Transverse colon (tissue), 4 donors: ENCODE measurements at regions not wholly inside any gene's neighbourhood (a gene's known extent, or its start where the extent isn't known, plus 50 kb on each side); places are given as distances from the start of the nearest gene placed in this dataset.

ENCODE experiments used
- DNase-seq: peaks from one replicate; pipeline ENCODE4 v3.0.0-alpha.2; 2019
- H3K27ac ChIP-seq, 4 donors: fragments of 200-600 bp; sonication (generic); 2 replicates each; pipeline ENCODE4 v1.5.1; 2016 to 2018; ENCODE audit warnings: inconsistent platforms in 4 of 4
- H3K27me3 ChIP-seq: fragments of 200-600 bp; sonication (generic); 2 replicates; pipeline ENCODE4 v1.5.1; 2017; ENCODE audit warnings: inconsistent platforms
- H3K36me3 ChIP-seq, 4 donors: fragments of 200-600 bp; sonication (generic); 2 replicates each; pipeline ENCODE4 v1.5.1; 2017 to 2019; ENCODE audit warnings: inconsistent platforms in 4 of 4
- H3K4me1 ChIP-seq, 4 donors: fragments of 200-600 bp; sonication (generic); 2 replicates each; pipeline ENCODE4 v1.5.1; 2017 to 2020; ENCODE audit warnings: inconsistent platforms in 4 of 4
- H3K4me3 ChIP-seq, 4 donors: fragments of 200-600 bp; sonication (generic); 1 replicate in 1 of 4; 2 replicates in 3 of 4; pipeline versions ENCODE4 v1.5.1 to v1.6.1; 2017 to 2019; ENCODE audit warnings: inconsistent platforms in 4 of 4
- H3K9me3 ChIP-seq, 2 donors: fragments of 200-600 bp; sonication (generic); 2 replicates each; pipeline ENCODE4 v1.5.1; 2017 to 2019; ENCODE audit warnings: inconsistent platforms in 2 of 2
- EP300 ChIP-seq: sonication (generic); formaldehyde crosslinking; IDR thresholded peaks from one replicate; pipeline ENCODE4 v1.6.1; 2017; ENCODE audit warnings: antibody characterized with exemption, low read depth
- POLR2A ChIP-seq: fragments of 450-650 bp; IDR thresholded peaks from one replicate; pipeline ENCODE4 v1.6.1; 2016; ENCODE audit warnings: antibody characterized with exemption, mild to moderate bottlenecking, moderate library complexity
- POLR2AphosphoS5 ChIP-seq, 3 donors: sonication (generic); formaldehyde crosslinking; IDR thresholded peaks; one replicate each; pipeline ENCODE4 v1.6.1; 2016; ENCODE audit warnings: antibody characterized with exemption in 3 of 3
- WGBS, 2 donors: methylation state at CpG; one replicate each; pipeline ENCODE4 v1.1.5; 2018; ENCODE audit warnings: low coverage in 1 of 2; 5-methylcytosine and 5-hydroxymethylcytosine counted together
- in situ Hi-C, 4 donors: fragments of 200-750 bp; cut with MboI; loops; one replicate each; pipeline versions ENCODE4 v1.15.0 to v1.15.1; 2017; ENCODE audit warnings: low sequenced_read_pairs in 3 of 4, low pct_ligation_motif_present in 1 of 4, low pct_unique_long_range_greater_than_20kb in 1 of 4
- intact Hi-C: fragments of 100-400 bp; cut with DNase I; formaldehyde crosslinking; loops from one replicate; pipeline ENCODE4 v1.15.1; 2023; ENCODE audit warnings: low total_unique reads
- TF ChIP-seq, protein P1 (sequence below), 5 experiments: fragments of 200-600 bp in 3 of 5; fragments of 450-650 bp in 2 of 5; sonication (generic) in 3 of 5; IDR thresholded peaks; 1 replicate in 2 of 5; 2 replicates in 3 of 5; pipeline ENCODE4 v1.5.1; 2016 to 2017; ENCODE audit warnings: antibody characterized with exemption in 5 of 5, inconsistent platforms in 3 of 5, mild to moderate bottlenecking in 2 of 5, moderate library complexity in 1 of 5

DNA sequence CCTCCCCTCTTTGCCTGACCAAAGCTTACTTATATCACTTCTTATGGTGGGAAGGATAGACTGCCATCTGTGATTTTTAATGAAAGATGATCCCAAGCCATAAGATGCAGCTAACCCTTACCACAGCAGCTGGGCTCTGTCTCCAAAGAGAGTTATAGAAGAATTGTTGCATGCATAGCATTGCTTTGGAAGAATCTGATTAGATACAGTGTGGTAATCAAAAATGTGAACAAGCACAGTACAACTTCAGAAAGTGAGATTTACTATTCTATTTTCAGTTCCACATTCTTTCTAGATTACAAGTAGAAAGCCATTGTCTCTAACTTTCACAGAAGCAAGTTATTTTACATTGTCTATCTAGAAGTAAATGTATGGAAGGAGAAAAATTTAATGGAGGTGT lies 129.0 kb upstream of the ACVR2A start:
- H3K9me3 ChIP-seq = no peaks in the 10 kb centered on the region
- intact Hi-C loops = no loop called here
- H3K4me1 ChIP-seq = no peaks in the 10 kb centered on the region
- TF ChIP-seq, protein P1, sequence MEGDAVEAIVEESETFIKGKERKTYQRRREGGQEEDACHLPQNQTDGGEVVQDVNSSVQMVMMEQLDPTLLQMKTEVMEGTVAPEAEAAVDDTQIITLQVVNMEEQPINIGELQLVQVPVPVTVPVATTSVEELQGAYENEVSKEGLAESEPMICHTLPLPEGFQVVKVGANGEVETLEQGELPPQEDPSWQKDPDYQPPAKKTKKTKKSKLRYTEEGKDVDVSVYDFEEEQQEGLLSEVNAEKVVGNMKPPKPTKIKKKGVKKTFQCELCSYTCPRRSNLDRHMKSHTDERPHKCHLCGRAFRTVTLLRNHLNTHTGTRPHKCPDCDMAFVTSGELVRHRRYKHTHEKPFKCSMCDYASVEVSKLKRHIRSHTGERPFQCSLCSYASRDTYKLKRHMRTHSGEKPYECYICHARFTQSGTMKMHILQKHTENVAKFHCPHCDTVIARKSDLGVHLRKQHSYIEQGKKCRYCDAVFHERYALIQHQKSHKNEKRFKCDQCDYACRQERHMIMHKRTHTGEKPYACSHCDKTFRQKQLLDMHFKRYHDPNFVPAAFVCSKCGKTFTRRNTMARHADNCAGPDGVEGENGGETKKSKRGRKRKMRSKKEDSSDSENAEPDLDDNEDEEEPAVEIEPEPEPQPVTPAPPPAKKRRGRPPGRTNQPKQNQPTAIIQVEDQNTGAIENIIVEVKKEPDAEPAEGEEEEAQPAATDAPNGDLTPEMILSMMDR (IDR thresholded peaks at IDR 0.05) = no peak
- TF ChIP-seq EP300 = no peak
- no peak for TF ChIP-seq POLR2AphosphoS5 (IDR thresholded peaks at IDR 0.05)
- TF ChIP-seq POLR2A = no peak
- no peak for DNase-seq
- H3K36me3 ChIP-seq = no peaks in the 10 kb centered on the region
- H3K27ac ChIP-seq = no peak overlapping the region
- in situ Hi-C loops = no loop called here
- no peaks in the 10 kb centered on the region for H3K27me3 ChIP-seq
- H3K4me3 ChIP-seq = no peak overlapping the region

DNA sequence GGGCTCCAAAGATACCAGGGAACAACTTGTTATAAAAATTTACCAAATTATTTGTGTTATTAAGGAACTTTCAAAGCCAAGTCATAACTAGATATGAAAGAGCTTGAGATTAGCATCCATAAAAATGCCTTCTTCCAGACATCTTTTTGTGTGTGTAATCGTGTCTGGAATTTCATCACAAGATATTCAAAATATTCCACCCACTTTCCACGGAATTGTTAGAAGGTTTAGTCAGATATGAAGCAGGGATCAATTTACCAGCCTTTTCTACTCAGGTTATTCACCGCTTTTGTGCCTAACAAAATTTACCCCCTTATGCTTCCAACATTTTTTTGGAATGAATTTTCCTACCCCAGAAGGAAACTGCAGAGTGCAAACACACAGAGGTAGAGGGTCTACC lies 130.2 kb upstream of the ACVR2A start:
- 68 to 79% methylated on average over 3 of the region's 3 CpGs for WGBS, 2 donors
- TF ChIP-seq EP300 (no peak), POLR2A (no peak), POLR2AphosphoS5 (IDR thresholded peaks at IDR 0.05) (no peak)
- TF ChIP-seq, protein P1 (IDR thresholded peaks at IDR 0.05) = no peak
- Histone ChIP-seq H3K4me3 (no peak overlapping the region), H3K27ac (no peak overlapping the region), H3K4me1 (no peaks in the 10 kb centered on the region), H3K27me3 (no peaks in the 10 kb centered on the region), H3K9me3 (no peaks in the 10 kb centered on the region), H3K36me3 (no peaks in the 10 kb centered on the region)
- no peak for DNase-seq
- in situ Hi-C loops (no loop called here), intact Hi-C loops (no loop called here)

DNA sequence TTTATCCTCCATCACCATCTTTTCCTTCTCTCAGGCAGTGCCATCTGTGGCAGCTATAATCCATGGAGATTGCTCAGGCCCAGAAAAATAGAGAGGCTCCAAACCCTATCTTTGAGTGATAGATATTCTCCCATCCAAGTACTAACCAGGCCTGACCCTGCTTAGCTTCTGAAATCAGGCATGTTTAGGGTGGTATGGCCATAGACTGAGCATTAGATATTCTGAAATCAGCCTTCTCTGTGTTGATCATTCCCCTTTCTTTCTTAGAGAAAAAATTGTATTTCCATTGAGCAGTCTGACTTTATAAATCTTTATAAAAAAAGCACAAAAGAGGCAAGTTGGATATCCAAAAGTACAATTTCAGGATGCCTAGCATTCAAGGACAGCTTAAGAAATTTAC lies 131.5 kb upstream of the ACVR2A start:
- DNase-seq = no peak
- H3K4me3 ChIP-seq = no peak overlapping the region
- intact Hi-C loops = no loop called here
- H3K9me3 ChIP-seq = no peaks in the 10 kb centered on the region
- no peaks in the 10 kb centered on the region for H3K36me3 ChIP-seq
- H3K27me3 ChIP-seq = no peaks in the 10 kb centered on the region
- in situ Hi-C loops = no loop called here
- no peak overlapping the region for H3K27ac ChIP-seq
- H3K4me1 ChIP-seq = no peaks in the 10 kb centered on the region
- no peak for TF ChIP-seq POLR2A
- TF ChIP-seq EP300 = no peak
- no peak for TF ChIP-seq POLR2AphosphoS5 (IDR thresholded peaks at IDR 0.05)
- TF ChIP-seq, protein P1 (IDR thresholded peaks at IDR 0.05) = no peak

DNA sequence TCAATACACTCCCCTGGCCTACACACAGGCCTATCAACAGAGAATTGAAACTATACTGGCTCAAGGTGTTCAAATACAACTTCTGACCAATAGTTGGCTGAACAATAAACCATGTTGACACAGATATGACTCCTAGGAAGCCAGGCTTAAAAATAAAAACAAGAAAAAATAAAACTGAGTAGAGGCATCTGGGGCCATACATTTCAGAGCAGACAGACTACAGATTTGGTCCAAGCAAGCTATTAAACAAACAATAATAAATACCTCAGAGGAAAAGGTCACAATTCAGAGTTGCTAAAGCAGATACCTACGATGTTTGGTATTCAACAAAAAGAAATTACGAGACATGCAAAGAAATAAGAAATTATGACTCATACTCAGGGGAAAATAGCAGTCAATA lies 132.8 kb upstream of the ACVR2A start:
- in situ Hi-C loops = no loop called here
- TF ChIP-seq EP300 = no peak
- Histone ChIP-seq H3K36me3 (no peaks in the 10 kb centered on the region), H3K27me3 (no peaks in the 10 kb centered on the region), H3K4me1 (no peaks in the 10 kb centered on the region), H3K27ac (no peak overlapping the region), H3K4me3 (no peak overlapping the region), H3K9me3 (no peaks in the 10 kb centered on the region)
- DNase-seq = no peak
- intact Hi-C loops = no loop called here
- 73 to 79% methylated on average over 2 of the region's 2 CpGs for WGBS, 2 donors

DNA sequence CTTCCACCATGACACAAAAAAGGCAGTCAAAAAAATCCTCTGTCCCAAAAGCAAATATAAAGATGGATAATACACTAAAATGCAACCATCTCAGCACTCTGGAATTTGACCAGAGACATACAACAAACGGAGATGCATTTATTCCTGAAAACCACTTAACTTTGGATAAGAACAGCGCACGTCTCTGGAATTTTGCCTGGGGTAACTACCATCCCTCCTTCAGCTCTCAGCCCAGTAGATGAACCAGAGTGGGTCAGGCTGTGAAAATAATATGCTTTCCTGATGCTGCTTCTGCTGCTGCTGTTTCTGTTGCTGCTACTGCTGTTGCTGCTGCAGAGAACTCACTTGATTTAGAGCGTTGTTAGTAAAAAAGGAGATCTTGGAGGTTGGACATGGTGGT lies 133.8 kb upstream of the ACVR2A start:
- intact Hi-C loops = no loop called here

More for the DNA sequence above, 133.8 kb upstream of the ACVR2A start:
- no peaks in the 10 kb centered on the region for H3K27me3 ChIP-seq
- no peaks in the 10 kb centered on the region for H3K36me3 ChIP-seq
- no peak for TF ChIP-seq EP300
- DNase-seq = no peak
- H3K4me1 ChIP-seq = no peaks in the 10 kb centered on the region
- no peaks in the 10 kb centered on the region for H3K9me3 ChIP-seq
- no peak overlapping the region for H3K27ac ChIP-seq
- H3K4me3 ChIP-seq = no peak overlapping the region
- in situ Hi-C loops = no loop called here
- WGBS, 2 donors = 84% methylated on average over 4 of the region's 4 CpGs; no CpG with 5 or more reads in 1 of the 2 donors
